MM.1S (cell line): ENCODE measurements at regions not wholly inside any gene's neighbourhood (a gene's known extent, or its start where the extent isn't known, plus 50 kb on each side); places are given as distances from the start of the nearest gene placed in this dataset.

Experiments
- DNase-seq: peaks from one replicate; pipeline ENCODE4 v3.0.0-alpha.2; 2015
- H2AFZ ChIP-seq: fragments of 300-600 bp; sonication (generic); 2 replicates; pipeline ENCODE4 v1.6.0; 2016; ENCODE audit warnings: antibody characterized with exemption, low read length
- H3F3A ChIP-seq: fragments of 300-600 bp; sonication (generic); 2 replicates; pipeline ENCODE4 v1.6.1; 2016; ENCODE audit warnings: mild to moderate bottlenecking, antibody characterized with exemption, low read length, moderate library complexity, mixed read lengths; ENCODE audit not compliant: insufficient read depth
- H3K27ac ChIP-seq: fragments of 300-600 bp; sonication (generic); 2 replicates; pipeline ENCODE4 v1.5.1; 2016; ENCODE audit warnings: mild to moderate bottlenecking, low read length
- H3K27me3 ChIP-seq: fragments of 300-600 bp; sonication (generic); replicated peaks from 2 replicates; pipeline ENCODE4 v1.6.0; 2016; ENCODE audit warnings: low read length; ENCODE audit not compliant: insufficient read depth
- H3K36me3 ChIP-seq: fragments of 300-600 bp; sonication (generic); replicated peaks from 2 replicates; pipeline ENCODE4 v1.6.1; 2016; ENCODE audit warnings: mild to moderate bottlenecking, low read length, mixed read lengths; ENCODE audit not compliant: insufficient read depth
- H3K4me1 ChIP-seq: fragments of 300-600 bp; sonication (generic); 2 replicates; pipeline ENCODE4 v1.6.1; 2016; ENCODE audit warnings: low read length, mixed read lengths
- H3K4me2 ChIP-seq: fragments of 300-600 bp; sonication (generic); 2 replicates; pipeline ENCODE4 v1.6.0; 2016; ENCODE audit warnings: low read depth, low read length
- H3K4me3 ChIP-seq: fragments of 300-600 bp; sonication (generic); 2 replicates; pipeline ENCODE4 v1.5.1; 2016; ENCODE audit warnings: low read length, mixed read lengths
- H3K79me2 ChIP-seq: fragments of 300-600 bp; sonication (generic); 2 replicates; pipeline ENCODE4 v1.6.1; 2016; ENCODE audit warnings: mixed run types, low read length, mixed read lengths
- H3K9ac ChIP-seq: fragments of 300-600 bp; sonication (generic); 2 replicates; pipeline ENCODE4 v1.6.1; 2016; ENCODE audit warnings: low read length, mixed read lengths
- H3K9me2 ChIP-seq: fragments of 300-600 bp; sonication (generic); replicated peaks from 2 replicates; pipeline ENCODE4 v1.6.1; 2016; ENCODE audit warnings: mild to moderate bottlenecking, low read length, mixed read lengths; ENCODE audit not compliant: insufficient read depth
- H3K9me3 ChIP-seq: fragments of 300-600 bp; sonication (generic); replicated peaks from 2 replicates; pipeline ENCODE4 v1.6.1; 2016; ENCODE audit warnings: mild to moderate bottlenecking, low read length, mixed read lengths; ENCODE audit not compliant: insufficient read depth
- H4K20me1 ChIP-seq: fragments of 300-600 bp; sonication (generic); 2 replicates; pipeline ENCODE4 v1.6.1; 2016; ENCODE audit warnings: mild to moderate bottlenecking, low read length, moderate library complexity, mixed read lengths; ENCODE audit not compliant: insufficient read depth
- CTCF ChIP-seq: fragments of 300-600 bp; sonication (generic); IDR thresholded peaks from 2 replicates; pipeline ENCODE4 v1.5.1; 2016; ENCODE audit warnings: antibody characterized with exemption, low read length, mixed read lengths
- EZH2 ChIP-seq: fragments of 300-600 bp; sonication (generic); optimal IDR thresholded peaks from 2 replicates; pipeline ENCODE3; 2017; ENCODE audit warnings: low read depth, mild to moderate bottlenecking, antibody characterized with exemption, low read length, mixed read lengths
- EZH2phosphoT487 ChIP-seq: fragments of 300-600 bp; sonication (generic); IDR thresholded peaks from 2 replicates; pipeline ENCODE4 v1.6.1; 2018; ENCODE audit warnings: antibody characterized with exemption, low read length

GRCh38 chr20:22762576-22763256 lies 178.3 kb upstream of the FOXA2 start:
- H3K9me3 ChIP-seq = no peaks in the 10 kb centered on the region
- no peaks in the 10 kb centered on the region for H3K4me1 ChIP-seq
- H3K9ac ChIP-seq = no peak overlapping the region
- no peaks in the 10 kb centered on the region for H3K9me2 ChIP-seq
- no peak overlapping the region for H3K4me2 ChIP-seq
- H3K79me2 ChIP-seq = no peaks in the 10 kb centered on the region
- H3K4me3 ChIP-seq = no peak overlapping the region
- H3K36me3 ChIP-seq = no peaks in the 10 kb centered on the region
- H3K27ac ChIP-seq = no peak overlapping the region
- no peak overlapping the region for H2AFZ ChIP-seq
- DNase-seq = no peak
- no peaks in the 10 kb centered on the region for H4K20me1 ChIP-seq
- no peaks in the 10 kb centered on the region for H3K27me3 ChIP-seq
- TF ChIP-seq CTCF (no peak), EZH2 (no peak), EZH2phosphoT487 (no peak)
- H3F3A ChIP-seq = no peaks in the 10 kb centered on the region

DNA sequence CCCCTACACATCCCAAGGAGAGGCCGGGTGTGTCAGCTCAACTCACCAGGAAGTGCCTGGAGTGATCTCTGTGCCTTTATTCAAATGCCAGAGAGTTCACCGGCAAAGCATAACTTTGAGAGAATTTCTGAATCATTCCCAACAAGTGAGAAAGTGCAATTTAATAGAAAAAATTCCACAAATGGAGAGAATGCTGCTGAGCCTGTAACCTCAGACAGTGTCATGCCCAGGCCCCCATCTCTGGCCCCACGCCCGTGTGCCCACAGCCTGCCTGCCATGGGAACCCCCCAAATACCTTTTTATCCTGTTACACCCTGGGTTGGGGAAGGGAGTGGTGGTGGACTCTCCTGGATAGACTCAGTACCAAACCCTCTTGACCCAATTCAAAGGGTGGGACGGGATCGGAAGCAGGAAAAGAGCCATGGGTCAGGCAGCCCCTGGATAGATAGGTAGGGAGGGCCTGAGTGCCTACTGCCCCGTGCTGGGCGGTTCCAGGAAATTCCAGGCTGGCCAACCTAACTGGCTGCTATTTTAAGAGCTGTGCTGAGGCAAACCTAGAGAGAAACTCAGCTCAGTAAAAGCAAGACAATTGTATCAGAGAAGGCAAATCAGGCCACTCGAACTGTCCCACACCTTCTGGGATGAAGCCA lies 179.0 kb upstream of the FOXA2 start:
- Histone ChIP-seq H3K9me3 (no peaks in the 10 kb centered on the region), H3K79me2 (no peaks in the 10 kb centered on the region), H3K36me3 (no peaks in the 10 kb centered on the region), H3K4me3 (no peak overlapping the region), H3K4me1 (no peaks in the 10 kb centered on the region), H3F3A (no peaks in the 10 kb centered on the region), H3K27ac (no peak overlapping the region), H3K4me2 (no peak overlapping the region), H3K27me3 (no peaks in the 10 kb centered on the region), H3K9ac (no peak overlapping the region), H2AFZ (no peak overlapping the region), H4K20me1 (no peaks in the 10 kb centered on the region), H3K9me2 (no peaks in the 10 kb centered on the region)
- DNase-seq = no peak
- TF ChIP-seq EZH2 (no peak), CTCF (no peak), EZH2phosphoT487 (no peak)

DNA sequence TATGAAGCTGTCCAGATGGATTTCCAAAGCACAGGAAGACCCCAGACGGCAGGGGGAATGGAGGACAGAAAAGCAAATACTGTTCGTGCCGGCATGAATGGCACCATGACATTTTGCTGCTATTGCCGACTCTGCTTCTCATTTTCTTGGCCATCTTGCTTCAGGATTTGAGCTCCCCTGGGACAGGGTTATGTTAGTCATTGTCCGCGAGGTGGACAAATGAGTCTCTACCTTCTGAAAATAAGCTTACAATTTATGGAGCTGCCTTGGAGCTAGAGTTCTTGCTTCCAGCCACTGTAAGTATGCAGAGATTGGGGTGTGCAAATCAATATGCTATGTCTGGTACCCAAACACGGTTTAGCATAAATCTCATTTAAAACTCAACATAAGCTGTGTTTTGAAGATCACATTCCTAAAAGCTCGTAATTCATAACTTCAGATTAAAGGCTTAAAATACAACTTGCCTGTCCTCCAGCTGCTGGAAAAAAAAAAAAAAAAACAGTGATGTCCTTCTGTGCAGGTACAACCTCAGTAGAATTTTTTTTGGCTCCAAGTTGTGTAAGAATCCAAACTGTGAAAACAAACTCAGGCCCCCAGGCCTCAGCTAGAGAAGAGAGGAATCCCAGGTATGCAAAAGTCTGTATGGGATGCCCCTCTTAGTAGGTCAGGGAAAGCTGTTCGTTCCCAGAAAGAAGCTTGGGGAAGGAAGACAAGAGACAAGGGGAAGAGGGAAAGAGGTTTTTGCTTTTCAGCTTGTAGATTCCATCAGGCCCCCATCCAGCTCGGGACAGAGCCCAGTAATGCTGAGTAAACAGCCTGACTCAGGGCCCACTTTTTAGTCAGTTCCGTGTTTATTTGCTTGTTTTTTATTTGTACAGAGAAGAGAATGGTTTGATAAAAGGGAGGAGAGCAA lies 184.2 kb upstream of the FOXA2 start:
- Histone ChIP-seq H3K4me3 (no peak overlapping the region), H3K9ac (no peak overlapping the region), H4K20me1 (no peaks in the 10 kb centered on the region), H2AFZ (no peak overlapping the region), H3K27me3 (no peaks in the 10 kb centered on the region), H3K9me3 (no peaks in the 10 kb centered on the region), H3K4me2 (no peak overlapping the region), H3K79me2 (no peaks in the 10 kb centered on the region), H3K9me2 (no peaks in the 10 kb centered on the region), H3F3A (no peaks in the 10 kb centered on the region), H3K36me3 (no peaks in the 10 kb centered on the region), H3K4me1 (no peaks in the 10 kb centered on the region), H3K27ac (no peak overlapping the region)
- TF ChIP-seq CTCF = no peak
- DNase-seq = no peak
